HG03571 (cell line): ENCODE measurements at regions not wholly inside any gene's neighbourhood (a gene's known extent, or its start where the extent isn't known, plus 50 kb on each side); places are given as distances from the start of the nearest gene placed in this dataset.

ENCODE experiments used
- ATAC-seq: cut with Tn5 transposase; IDR thresholded peaks from one replicate; pipeline ENCODE4 v1.9.1; 2021; ENCODE audit not compliant: unreplicated experiment

- no peak for ATAC-seq
Observed at GRCh38 chr2:212628586-212628985, 90.0 kb upstream of the ERBB4 start.

GRCh38 chr2:212626371-212626918, 87.8 kb upstream of the ERBB4 start:
- ATAC-seq: no peak

- ATAC-seq: no peak
Observed at GRCh38 chr2:212619954-212620353, 81.4 kb upstream of the ERBB4 start.

GRCh38 chr2:212618636-212619035, 80.0 kb upstream of the ERBB4 start:
- ATAC-seq: no peak

- no peak for ATAC-seq
Observed at GRCh38 chr2:212610872-212611425, 72.3 kb upstream of the ERBB4 start.

- no peak for ATAC-seq
Observed at GRCh38 chr2:212609479-212609878, 70.9 kb upstream of the ERBB4 start.

GRCh38 chr2:212607080-212607479, 68.5 kb upstream of the ERBB4 start:
- no peak for ATAC-seq

GRCh38 chr2:212606232-212606631, 67.6 kb upstream of the ERBB4 start:
- no peak for ATAC-seq

GRCh38 chr2:212596688-212597087, 58.1 kb upstream of the ERBB4 start:
- ATAC-seq: no peak

- no peak for ATAC-seq
Observed at GRCh38 chr2:212596276-212596675, 57.7 kb upstream of the ERBB4 start.

GRCh38 chr2:212595036-212595654, 56.5 kb upstream of the ERBB4 start:
- ATAC-seq: no peak

- no peak for ATAC-seq
Observed at GRCh38 chr2:212592695-212593094, 54.1 kb upstream of the ERBB4 start.
